Neural cell (in vitro differentiated cells): ENCODE measurements at regions not wholly inside any gene's neighbourhood (a gene's known extent, or its start where the extent isn't known, plus 50 kb on each side); places are given as distances from the start of the nearest gene placed in this dataset.

ENCODE experiments used
- EP300 ChIP-seq: fragments of 450-650 bp; conservative IDR thresholded peaks from 2 replicates; pipeline ENCODE4 v1.6.1; 2014; ENCODE audit warnings: antibody characterized with exemption, mild to moderate bottlenecking, moderate library complexity; ENCODE audit not compliant: poor library complexity, severe bottlenecking
- EZH2 ChIP-seq: fragments of 200-600, 300-800 bp; shearing (Covaris generic), sonication (generic); IDR thresholded peaks from 2 replicates; pipeline ENCODE4 v1.6.1; 2014; ENCODE audit warnings: antibody characterized with exemption, low read length, borderline replicate concordance, mild to moderate bottlenecking; ENCODE audit not compliant: insufficient read depth, poor library complexity, severe bottlenecking
- MXI1 ChIP-seq: fragments of 450-650 bp; conservative IDR thresholded peaks from 2 replicates; pipeline ENCODE4 v1.6.1; 2014; ENCODE audit warnings: antibody characterized with exemption, mild to moderate bottlenecking; ENCODE audit not compliant: poor library complexity, severe bottlenecking
- RAD21 ChIP-seq: fragments of 450-650 bp; conservative IDR thresholded peaks from 2 replicates; pipeline ENCODE4 v1.6.1; 2014; ENCODE audit warnings: antibody characterized with exemption, mild to moderate bottlenecking, moderate library complexity
- SMC3 ChIP-seq: fragments of 450-650 bp; conservative IDR thresholded peaks from 2 replicates; pipeline ENCODE4 v1.6.1; 2014; ENCODE audit warnings: antibody characterized with exemption, mild to moderate bottlenecking, moderate library complexity; ENCODE audit not compliant: poor library complexity
- TAF1 ChIP-seq: IDR thresholded peaks from 2 replicates; pipeline ENCODE4 v1.6.1; 2012; ENCODE audit warnings: low read depth
- TF ChIP-seq, protein P1 (sequence below): fragments of 450-650 bp; IDR thresholded peaks from 2 replicates; pipeline ENCODE4 v1.5.1; 2014; ENCODE audit warnings: antibody characterized with exemption, mild to moderate bottlenecking, moderate library complexity; ENCODE audit not compliant: poor library complexity, severe bottlenecking
- TF ChIP-seq, protein P2 (sequence below): IDR thresholded peaks from 2 replicates; pipeline ENCODE4 v1.6.1; 2012; ENCODE audit warnings: borderline replicate concordance

DNA sequence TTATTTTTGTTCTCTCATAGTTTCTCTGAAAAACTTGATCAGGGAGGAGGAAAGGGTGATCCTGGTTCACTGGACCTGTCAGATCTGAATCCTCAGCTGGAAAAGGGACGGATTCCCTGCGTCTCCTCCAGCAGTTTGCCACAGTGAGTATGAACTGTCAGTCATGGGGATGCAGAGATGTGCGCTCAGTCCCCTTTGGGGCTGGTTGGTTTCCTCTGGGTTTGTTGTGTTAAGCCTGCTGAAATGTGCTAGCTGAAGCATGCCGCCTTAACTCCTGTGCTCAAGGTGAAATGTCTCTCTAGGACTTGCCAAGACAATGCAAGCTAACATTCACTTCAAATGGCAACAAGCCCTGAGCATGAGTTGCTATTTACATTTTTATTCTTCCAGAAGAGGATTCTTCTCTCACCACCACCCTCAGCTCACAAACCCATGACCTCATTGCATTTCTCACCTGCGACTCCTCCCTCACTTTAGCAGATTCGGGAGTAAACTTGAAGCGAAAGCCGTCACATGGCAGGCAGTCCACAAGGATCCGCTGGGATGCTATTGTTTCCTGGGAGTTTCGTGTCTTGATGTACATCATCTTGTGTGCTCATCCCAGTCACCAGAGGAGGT lies 192.9 kb upstream of the FZD8 start:
- TF ChIP-seq MXI1: no peak
- TF ChIP-seq, protein P1, sequence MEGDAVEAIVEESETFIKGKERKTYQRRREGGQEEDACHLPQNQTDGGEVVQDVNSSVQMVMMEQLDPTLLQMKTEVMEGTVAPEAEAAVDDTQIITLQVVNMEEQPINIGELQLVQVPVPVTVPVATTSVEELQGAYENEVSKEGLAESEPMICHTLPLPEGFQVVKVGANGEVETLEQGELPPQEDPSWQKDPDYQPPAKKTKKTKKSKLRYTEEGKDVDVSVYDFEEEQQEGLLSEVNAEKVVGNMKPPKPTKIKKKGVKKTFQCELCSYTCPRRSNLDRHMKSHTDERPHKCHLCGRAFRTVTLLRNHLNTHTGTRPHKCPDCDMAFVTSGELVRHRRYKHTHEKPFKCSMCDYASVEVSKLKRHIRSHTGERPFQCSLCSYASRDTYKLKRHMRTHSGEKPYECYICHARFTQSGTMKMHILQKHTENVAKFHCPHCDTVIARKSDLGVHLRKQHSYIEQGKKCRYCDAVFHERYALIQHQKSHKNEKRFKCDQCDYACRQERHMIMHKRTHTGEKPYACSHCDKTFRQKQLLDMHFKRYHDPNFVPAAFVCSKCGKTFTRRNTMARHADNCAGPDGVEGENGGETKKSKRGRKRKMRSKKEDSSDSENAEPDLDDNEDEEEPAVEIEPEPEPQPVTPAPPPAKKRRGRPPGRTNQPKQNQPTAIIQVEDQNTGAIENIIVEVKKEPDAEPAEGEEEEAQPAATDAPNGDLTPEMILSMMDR: no peak
- TF ChIP-seq, protein P2, sequence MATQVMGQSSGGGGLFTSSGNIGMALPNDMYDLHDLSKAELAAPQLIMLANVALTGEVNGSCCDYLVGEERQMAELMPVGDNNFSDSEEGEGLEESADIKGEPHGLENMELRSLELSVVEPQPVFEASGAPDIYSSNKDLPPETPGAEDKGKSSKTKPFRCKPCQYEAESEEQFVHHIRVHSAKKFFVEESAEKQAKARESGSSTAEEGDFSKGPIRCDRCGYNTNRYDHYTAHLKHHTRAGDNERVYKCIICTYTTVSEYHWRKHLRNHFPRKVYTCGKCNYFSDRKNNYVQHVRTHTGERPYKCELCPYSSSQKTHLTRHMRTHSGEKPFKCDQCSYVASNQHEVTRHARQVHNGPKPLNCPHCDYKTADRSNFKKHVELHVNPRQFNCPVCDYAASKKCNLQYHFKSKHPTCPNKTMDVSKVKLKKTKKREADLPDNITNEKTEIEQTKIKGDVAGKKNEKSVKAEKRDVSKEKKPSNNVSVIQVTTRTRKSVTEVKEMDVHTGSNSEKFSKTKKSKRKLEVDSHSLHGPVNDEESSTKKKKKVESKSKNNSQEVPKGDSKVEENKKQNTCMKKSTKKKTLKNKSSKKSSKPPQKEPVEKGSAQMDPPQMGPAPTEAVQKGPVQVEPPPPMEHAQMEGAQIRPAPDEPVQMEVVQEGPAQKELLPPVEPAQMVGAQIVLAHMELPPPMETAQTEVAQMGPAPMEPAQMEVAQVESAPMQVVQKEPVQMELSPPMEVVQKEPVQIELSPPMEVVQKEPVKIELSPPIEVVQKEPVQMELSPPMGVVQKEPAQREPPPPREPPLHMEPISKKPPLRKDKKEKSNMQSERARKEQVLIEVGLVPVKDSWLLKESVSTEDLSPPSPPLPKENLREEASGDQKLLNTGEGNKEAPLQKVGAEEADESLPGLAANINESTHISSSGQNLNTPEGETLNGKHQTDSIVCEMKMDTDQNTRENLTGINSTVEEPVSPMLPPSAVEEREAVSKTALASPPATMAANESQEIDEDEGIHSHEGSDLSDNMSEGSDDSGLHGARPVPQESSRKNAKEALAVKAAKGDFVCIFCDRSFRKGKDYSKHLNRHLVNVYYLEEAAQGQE: no peak
- TF ChIP-seq SMC3: no peak
- TF ChIP-seq EZH2: no peak
- no peak for TF ChIP-seq TAF1
- TF ChIP-seq EP300: no peak
- TF ChIP-seq RAD21: no peak
